Epidermal melanocyte (primary cell): ENCODE measurements at regions not wholly inside any gene's neighbourhood (a gene's known extent, or its start where the extent isn't known, plus 50 kb on each side); places are given as distances from the start of the nearest gene placed in this dataset.

Experiments
- DNase-seq: peaks from one replicate; pipeline ENCODE4 v3.0.0; 2011; ENCODE audit warnings: low spot score; ENCODE audit not compliant: insufficient read length

- no peak for DNase-seq
These were observed 799.6 kb downstream of the GALR1 start for GRCh38 chr18:78049281-78049680.

- no peak for DNase-seq
These were observed 805.2 kb downstream of the GALR1 start for GRCh38 chr18:78054801-78055200.

- no peak for DNase-seq
These were observed 806.4 kb downstream of the GALR1 start for GRCh38 chr18:78056011-78056410.

- no peak for DNase-seq
These were observed 820.4 kb downstream of the GALR1 start for GRCh38 chr18:78069784-78070664.

GRCh38 chr18:78071166-78071710 lies 821.6 kb downstream of the GALR1 start:
- no peak for DNase-seq

GRCh38 chr18:78071776-78072175 lies 822.1 kb downstream of the GALR1 start:
- DNase-seq = no peak

- DNase-seq = no peak
These were observed 822.7 kb downstream of the GALR1 start for GRCh38 chr18:78072375-78072774.

GRCh38 chr18:78073275-78073674 lies 823.6 kb downstream of the GALR1 start:
- DNase-seq = no peak

- DNase-seq = no peak
These were observed 824.9 kb downstream of the GALR1 start for GRCh38 chr18:78074400-78075020.

GRCh38 chr18:78080081-78080480 lies 830.4 kb downstream of the GALR1 start:
- no peak for DNase-seq

GRCh38 chr18:78080761-78081160 lies 831.1 kb downstream of the GALR1 start:
- no peak for DNase-seq

- no peak for DNase-seq
These were observed 833.2 kb downstream of the GALR1 start for GRCh38 chr18:78082816-78083215.

- DNase-seq = no peak
These were observed 835.9 kb downstream of the GALR1 start for GRCh38 chr18:78085241-78086185.

GRCh38 chr18:78086931-78087330 lies 837.3 kb downstream of the GALR1 start:
- no peak for DNase-seq

GRCh38 chr18:78087338-78087737 lies 837.7 kb downstream of the GALR1 start:
- no peak for DNase-seq

- no peak for DNase-seq
These were observed 840.9 kb downstream of the GALR1 start for GRCh38 chr18:78090584-78090983.

GRCh38 chr18:78092901-78093300 lies 843.3 kb downstream of the GALR1 start:
- no peak for DNase-seq

- no peak for DNase-seq
These were observed 850.4 kb downstream of the GALR1 start for GRCh38 chr18:78099979-78100588.

- DNase-seq = no peak
These were observed 851.4 kb downstream of the GALR1 start for GRCh38 chr18:78101091-78101490.

- DNase-seq = no peak
These were observed 852.5 kb downstream of the GALR1 start for GRCh38 chr18:78102135-78102534.

GRCh38 chr18:78105611-78106010 lies 856.0 kb downstream of the GALR1 start:
- DNase-seq = no peak
